Aorta (tissue), 5 donors: ENCODE measurements at regions not wholly inside any gene's neighbourhood (a gene's known extent, or its start where the extent isn't known, plus 50 kb on each side); places are given as distances from the start of the nearest gene placed in this dataset.

ENCODE experiments used
- ATAC-seq: fragments of 200-7000 bp; cut with Tn5 transposase; one replicate; pipeline ENCODE4 v1.9.1; 2022; ENCODE audit warnings: moderate library complexity; ENCODE audit not compliant: low FRiP score
- DNase-seq, 2 donors: peaks; one replicate each; pipeline ENCODE4 v3.0.0-alpha.2; 2020
- H3K27ac ChIP-seq, 2 donors: one replicate each; pipeline ENCODE4 v1.5.1; 2013; ENCODE audit warnings: low read length in 2 of 2, mild to moderate bottlenecking in 2 of 2, moderate library complexity in 2 of 2, control low read depth in 1 of 2, inconsistent platforms in 1 of 2, low read depth in 1 of 2
- H3K27me3 ChIP-seq, 2 donors: one replicate each; pipeline ENCODE4 v1.6.1; 2013; ENCODE audit warnings: control low read depth in 1 of 2, low read length in 1 of 2, mild to moderate bottlenecking in 1 of 2, moderate library complexity in 1 of 2; ENCODE audit not compliant: insufficient read depth in 2 of 2, control insufficient read depth in 1 of 2
- H3K36me3 ChIP-seq, 2 donors: one replicate each; pipeline ENCODE4 v1.6.1; 2013; ENCODE audit warnings: control low read depth in 1 of 2, low read length in 1 of 2, mild to moderate bottlenecking in 1 of 2; ENCODE audit not compliant: insufficient read depth in 2 of 2, control insufficient read depth in 1 of 2
- H3K4me1 ChIP-seq, 2 donors: one replicate each; pipeline ENCODE4 v1.6.1; 2013; ENCODE audit warnings: low read length in 2 of 2, control low read depth in 1 of 2, mild to moderate bottlenecking in 1 of 2, moderate library complexity in 1 of 2; ENCODE audit not compliant: insufficient read depth in 2 of 2, control insufficient read depth in 1 of 2
- H3K4me3 ChIP-seq, 2 donors: one replicate each; pipeline ENCODE4 v1.5.1; 2013; ENCODE audit warnings: low read length in 2 of 2, control low read depth in 1 of 2, mild to moderate bottlenecking in 1 of 2
- H3K9me3 ChIP-seq: one replicate; pipeline ENCODE4 v1.6.1; 2013; ENCODE audit warnings: mild to moderate bottlenecking, low read length; ENCODE audit not compliant: control insufficient read depth
- WGBS, 2 donors: extraction: QIAGEN DNeasy Blood & Tissue Kit; methylation state at CpG; one replicate each; pipeline ENCODE4 v1.1.7; 2013; 5-methylcytosine and 5-hydroxymethylcytosine counted together
- intact Hi-C, 2 donors: fragments of 100-400 bp; cut with DNase I; formaldehyde crosslinking; loops; one replicate each; pipeline versions ENCODE4 v1.14.2 to v1.15.0; 2022
- donor health status: healthy with polysubstance abuse.
- donor health status: Bipolar disorder and iron deficiency.
- donor health status: DM: no; HTN: no; CAD: no.
- donor health status: DM: no; HTN: no; CAD: no.
- donor health status: DM: yes; HTN: yes; CAD: no.

GRCh38 chr5:54822324-54822687 lies 163.1 kb downstream of the ESM1 start:
- intact Hi-C loops = loop anchor here (5.0 kb wide), 3 partner anchors 60 to 120 kb away; no protein-coding TSS in a partner anchor
- no peaks in the 10 kb centered on the region for H3K9me3 ChIP-seq
- no peak overlapping the region for H3K27ac ChIP-seq
- H3K4me1 ChIP-seq = peaks cover 2 to 4% of the 10 kb centered on the region in 2 donors
- DNase-seq (no peak), ATAC-seq (no peak)
- H3K4me3 ChIP-seq = no peak overlapping the region
- H3K27me3 ChIP-seq = no peaks in the 10 kb centered on the region
- WGBS, 2 donors = 83 to 90% methylated on average over 2 of the region's 2 CpGs
- no peaks in the 10 kb centered on the region for H3K36me3 ChIP-seq

- no peaks in the 10 kb centered on the region for H3K9me3 ChIP-seq
- peak overlapping the region in 1 of 2 donors; percentile 3 for H3K27ac ChIP-seq
- no peak for ATAC-seq
- intact Hi-C loops = loop anchor here (5.0 kb wide), 3 partner anchors 59 to 119 kb away; no protein-coding TSS in a partner anchor
- DNase-seq = no peak
- H3K4me3 ChIP-seq = no peak overlapping the region
- WGBS, 2 donors = 51 to 59% methylated on average over 4 of the region's 4 CpGs
- H3K27me3 ChIP-seq = no peaks in the 10 kb centered on the region
- H3K4me1 ChIP-seq = peaks cover 2 to 4% of the 10 kb centered on the region in 2 donors
- H3K36me3 ChIP-seq = no peaks in the 10 kb centered on the region
These were observed 163.7 kb downstream of the ESM1 start for GRCh38 chr5:54821445-54822323.

GRCh38 chr5:54820346-54821134 lies 164.9 kb downstream of the ESM1 start:
- Histone ChIP-seq H3K27me3 (no peaks in the 10 kb centered on the region), H3K4me1 (peaks cover 2 to 4% of the 10 kb centered on the region in 2 donors), H3K27ac (peak overlapping the region; percentile 75 to 76), H3K4me3 (no peak overlapping the region), H3K9me3 (no peaks in the 10 kb centered on the region), H3K36me3 (no peaks in the 10 kb centered on the region)
- ATAC-seq (no peak), DNase-seq (no peak)
- intact Hi-C loops = loop anchor here (5.0 kb wide), 3 partner anchors 58 to 118 kb away; no protein-coding TSS in a partner anchor
- 19 to 24% methylated on average over 3 of the region's 3 CpGs for WGBS, 2 donors

GRCh38 chr5:54807421-54807820 lies 178.0 kb downstream of the ESM1 start:
- no peaks in the 10 kb centered on the region for H3K27me3 ChIP-seq
- intact Hi-C loops = no loop called here
- peak overlapping the region; percentile 29 to 67 for H3K27ac ChIP-seq
- ATAC-seq (no peak), DNase-seq (no peak)
- H3K9me3 ChIP-seq = no peaks in the 10 kb centered on the region
- no peaks in the 10 kb centered on the region for H3K36me3 ChIP-seq
- peaks cover 0 to 2% of the 10 kb centered on the region in 2 donors for H3K4me1 ChIP-seq
- 3 to 11% methylated on average over 1 of the region's 1 CpG for WGBS, 2 donors
- H3K4me3 ChIP-seq = no peak overlapping the region

GRCh38 chr5:54804521-54804920 lies 180.9 kb downstream of the ESM1 start:
- DNase-seq (no peak), ATAC-seq (no peak)
- intact Hi-C loops = no loop called here
- Histone ChIP-seq H3K9me3 (no peaks in the 10 kb centered on the region), H3K4me3 (no peak overlapping the region), H3K36me3 (no peaks in the 10 kb centered on the region), H3K27ac (no peak overlapping the region), H3K27me3 (no peaks in the 10 kb centered on the region), H3K4me1 (peaks cover 0 to 2% of the 10 kb centered on the region in 2 donors)
- WGBS, 2 donors = 54 to 64% methylated on average over 2 of the region's 2 CpGs

GRCh38 chr5:54804086-54804485 lies 181.3 kb downstream of the ESM1 start:
- no peak overlapping the region for H3K27ac ChIP-seq
- ATAC-seq = no peak

GRCh38 chr5:54803471-54804011 lies 181.9 kb downstream of the ESM1 start:
- peak; percentile 60 for ATAC-seq

More at GRCh38 chr5:54804086-54804485, 181.3 kb downstream of the ESM1 start:
- H3K36me3 ChIP-seq = no peaks in the 10 kb centered on the region
- no peak for DNase-seq
- intact Hi-C loops = no loop called here
- H3K27me3 ChIP-seq = no peaks in the 10 kb centered on the region
- 26 to 39% methylated on average over 3 of the region's 3 CpGs for WGBS, 2 donors
- H3K4me3 ChIP-seq = no peak overlapping the region
- no peaks in the 10 kb centered on the region for H3K9me3 ChIP-seq
- peaks cover 0 to 2% of the 10 kb centered on the region in 2 donors for H3K4me1 ChIP-seq

GRCh38 chr5:54799645-54800044 lies 185.7 kb downstream of the ESM1 start:
- DNase-seq (no peak), ATAC-seq (no peak)
- Histone ChIP-seq H3K27me3 (no peaks in the 10 kb centered on the region), H3K4me3 (no peak overlapping the region), H3K4me1 (peaks cover 2 to 5% of the 10 kb centered on the region in 2 donors), H3K9me3 (no peaks in the 10 kb centered on the region), H3K27ac (no peak overlapping the region), H3K36me3 (no peaks in the 10 kb centered on the region)
- WGBS, 2 donors = 91 to 100% methylated on average over 1 of the region's 1 CpG
- intact Hi-C loops = no loop called here

More at GRCh38 chr5:54803471-54804011, 181.9 kb downstream of the ESM1 start:
- peaks cover 0 to 2% of the 10 kb centered on the region in 2 donors for H3K4me1 ChIP-seq
- intact Hi-C loops = no loop called here
- no peak for DNase-seq
- WGBS, 2 donors = 48 to 52% methylated on average over 3 of the region's 3 CpGs
- no peak overlapping the region for H3K4me3 ChIP-seq
- H3K27me3 ChIP-seq = no peaks in the 10 kb centered on the region
- peak overlapping the region in 1 of 2 donors; percentile 48 for H3K27ac ChIP-seq
- no peaks in the 10 kb centered on the region for H3K9me3 ChIP-seq
- no peaks in the 10 kb centered on the region for H3K36me3 ChIP-seq
